HG02870 (cell line): ENCODE measurements at regions not wholly inside any gene's neighbourhood (a gene's known extent, or its start where the extent isn't known, plus 50 kb on each side); places are given as distances from the start of the nearest gene placed in this dataset.

Source experiments
- ATAC-seq: cut with Tn5 transposase; IDR thresholded peaks from one replicate; pipeline ENCODE4 v1.9.1; 2021; ENCODE audit warnings: mild to moderate bottlenecking, moderate library complexity; ENCODE audit not compliant: unreplicated experiment

DNA sequence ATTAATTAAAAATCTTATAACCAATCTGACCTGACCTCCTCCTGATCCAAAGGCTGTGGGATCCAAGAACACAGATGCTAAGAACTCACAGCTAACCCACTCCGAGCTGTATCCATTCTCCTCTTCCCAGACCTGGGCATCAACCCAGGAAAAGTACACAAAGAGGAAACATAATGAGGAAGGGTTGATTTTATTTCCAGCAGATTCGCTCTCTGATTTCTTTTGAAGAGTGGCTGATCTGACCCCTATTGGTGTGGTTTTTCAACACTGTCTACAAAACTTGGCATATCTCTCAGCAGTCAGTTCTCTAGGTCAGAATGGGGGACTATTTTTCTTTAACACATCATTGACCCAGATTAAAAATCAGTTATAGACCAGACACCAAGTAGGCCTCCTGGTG, 201.9 kb upstream of the UBASH3B start:
- no peak for ATAC-seq

DNA sequence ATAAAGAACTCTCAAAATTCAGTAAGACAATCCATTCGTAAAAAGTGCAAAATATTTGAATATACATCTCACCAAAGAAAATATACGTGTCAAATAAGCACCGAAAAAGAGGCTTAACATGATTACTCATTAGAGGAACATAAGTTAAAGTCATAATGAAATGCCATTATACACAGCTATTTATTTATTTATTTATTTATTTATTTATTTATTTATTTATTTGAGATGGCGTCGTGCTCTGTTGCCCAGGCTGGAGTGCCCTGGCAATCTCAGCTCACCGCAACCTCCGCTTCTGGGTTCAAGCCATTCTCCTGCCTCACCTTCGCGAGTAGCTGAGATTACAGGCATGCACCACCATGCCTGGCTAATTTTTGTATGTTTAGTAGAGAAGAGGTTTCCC, 203.6 kb upstream of the UBASH3B start:
- no peak for ATAC-seq

DNA sequence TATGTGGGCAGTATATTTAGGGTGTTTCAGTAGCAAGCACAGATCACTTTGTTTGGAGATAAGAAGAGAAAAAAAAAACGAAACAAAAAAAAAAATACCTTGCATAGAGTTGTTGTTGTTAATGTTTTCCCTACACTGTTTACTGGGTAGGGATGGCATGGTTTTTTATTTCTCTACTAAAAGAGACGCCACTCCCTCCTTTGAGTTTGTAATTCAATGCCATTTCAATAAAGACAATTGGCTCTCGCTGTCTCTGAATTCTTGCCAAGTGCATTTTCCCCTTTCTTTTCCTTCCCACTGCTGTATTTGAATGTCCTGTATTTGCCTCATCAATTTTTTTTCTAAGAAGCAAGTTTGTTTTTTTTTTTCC, 213.9 kb upstream of the UBASH3B start:
- no peak for ATAC-seq

DNA sequence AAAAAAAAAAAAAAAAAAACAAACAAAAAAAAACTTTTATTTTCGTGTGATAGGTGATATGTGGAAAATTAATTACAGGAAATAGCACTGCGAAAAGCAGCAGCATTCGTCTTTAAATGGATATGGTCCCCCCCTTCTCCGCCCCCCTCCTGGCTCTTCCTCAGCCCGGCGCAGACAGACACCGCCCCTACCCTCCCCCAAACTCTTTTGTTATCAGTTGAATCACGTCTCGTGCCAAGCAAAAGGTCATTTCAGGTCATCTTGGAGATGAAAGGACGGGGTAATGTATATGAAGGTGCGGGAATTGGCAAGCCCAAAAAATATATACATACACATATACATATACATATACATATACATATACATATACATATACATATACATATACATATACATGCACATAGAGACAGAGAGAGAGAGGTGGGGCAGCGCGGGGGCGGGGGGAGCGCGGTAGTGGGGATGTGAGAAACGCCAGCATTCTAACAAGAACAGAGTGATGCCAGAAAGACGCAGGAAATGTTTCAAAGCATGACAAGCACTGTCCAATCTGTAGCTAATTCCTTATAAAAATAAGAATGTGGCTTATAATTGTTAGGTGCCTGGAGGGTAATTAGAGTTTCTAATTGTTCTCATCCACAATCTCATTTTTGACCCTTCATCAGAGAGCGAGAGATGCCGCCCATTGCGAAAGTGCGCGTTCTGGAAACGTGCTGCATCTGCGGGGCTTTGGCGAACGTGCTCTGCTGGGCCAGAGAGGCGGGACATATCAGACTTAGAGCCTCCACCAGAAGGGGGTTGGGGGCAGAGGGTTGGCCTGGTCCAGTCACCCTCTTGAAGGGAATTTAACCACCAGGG, 214.5 kb upstream of the UBASH3B start:
- ATAC-seq, result no peak

DNA sequence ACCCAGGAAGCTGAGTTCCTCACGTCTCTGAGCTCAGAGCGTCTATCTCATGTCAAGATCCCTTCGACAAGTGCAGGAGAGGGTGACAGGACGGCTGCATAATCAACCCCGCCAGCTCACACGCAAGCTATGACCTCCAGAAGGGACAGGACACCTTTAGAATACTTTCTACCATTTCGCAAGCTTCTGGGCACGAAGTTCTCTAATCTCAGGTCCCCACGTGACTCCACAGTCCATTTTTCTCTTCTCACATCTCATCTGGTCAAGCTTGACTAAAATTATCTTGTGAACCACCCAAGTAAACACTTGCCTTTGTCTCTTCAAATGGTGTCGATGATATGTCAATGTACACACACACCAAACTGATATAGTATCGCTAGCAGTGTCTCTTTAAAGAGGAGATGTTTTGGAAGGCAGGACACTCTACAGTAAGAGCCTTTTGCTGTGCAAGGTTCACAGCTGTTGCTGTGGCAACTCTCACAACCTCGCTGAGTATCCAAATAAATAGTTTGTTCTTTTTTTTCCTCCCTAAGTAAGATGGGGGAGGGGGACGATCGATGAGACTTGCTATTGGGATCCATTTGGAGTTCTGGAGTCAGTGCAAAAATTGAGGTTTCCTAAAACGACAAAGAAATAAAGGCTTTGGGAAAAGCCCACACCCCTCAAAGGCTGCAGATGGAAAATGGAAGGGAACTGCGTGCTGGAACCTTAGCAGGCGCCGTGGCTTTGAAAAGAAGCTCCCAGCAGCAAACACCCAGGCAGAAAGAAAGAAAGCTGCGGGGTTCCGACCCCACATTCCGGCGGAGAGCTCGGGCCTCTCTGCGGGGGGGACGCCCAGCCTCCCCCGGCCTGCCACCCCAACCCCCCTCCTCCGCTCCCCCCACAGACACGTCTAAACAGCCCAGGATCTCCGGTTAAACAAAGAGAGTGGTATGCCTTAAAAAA, 215.4 kb upstream of the UBASH3B start:
- ATAC-seq, result no peak

DNA sequence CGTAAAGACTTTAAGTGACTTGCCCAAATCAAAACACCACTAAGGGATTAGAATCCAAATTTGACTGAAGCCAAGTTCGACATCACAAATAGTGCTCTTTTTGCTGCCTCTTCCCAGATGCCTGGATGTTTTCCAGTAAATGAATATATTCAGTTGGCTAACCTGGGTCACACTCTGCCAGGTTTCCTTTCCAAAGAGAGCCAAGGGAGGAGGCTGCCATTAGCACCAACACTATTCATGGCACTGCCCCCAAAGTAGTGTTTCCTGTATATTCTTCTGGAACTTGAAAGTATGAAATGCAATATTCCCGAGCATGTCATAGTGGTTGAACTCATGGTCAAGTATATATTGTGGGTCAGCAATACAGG, 219.3 kb upstream of the UBASH3B start:
- no peak for ATAC-seq

DNA sequence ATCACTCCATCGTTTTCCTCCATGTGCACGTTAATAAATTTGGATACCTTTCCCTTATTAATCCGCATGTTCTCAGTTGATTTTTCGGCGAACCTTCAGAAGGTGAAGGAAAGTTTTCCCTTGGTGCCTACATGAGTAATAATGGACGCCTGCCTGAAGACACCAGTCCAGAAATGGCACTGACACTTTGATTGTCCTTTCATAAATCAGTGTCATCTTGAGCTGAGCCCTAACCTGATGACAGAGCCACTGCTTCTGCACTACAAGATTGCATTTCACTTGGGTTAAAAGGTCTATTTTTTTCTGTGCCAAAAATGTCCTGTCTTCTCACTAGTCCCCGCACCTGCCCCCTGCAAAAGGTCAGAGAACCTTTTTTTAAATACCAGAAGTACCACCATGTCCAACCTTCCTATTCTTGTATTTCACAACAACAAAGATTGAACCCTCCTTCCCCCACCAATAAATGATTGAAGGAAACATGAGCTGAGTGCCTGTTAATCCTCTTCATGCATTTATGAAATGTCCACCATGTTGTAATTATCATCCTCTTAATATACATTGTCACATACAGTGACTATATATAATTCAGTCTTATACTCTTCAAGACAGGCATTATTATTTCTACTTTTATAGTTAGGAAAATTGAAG, 219.9 kb upstream of the UBASH3B start:
- ATAC-seq, result no peak

DNA sequence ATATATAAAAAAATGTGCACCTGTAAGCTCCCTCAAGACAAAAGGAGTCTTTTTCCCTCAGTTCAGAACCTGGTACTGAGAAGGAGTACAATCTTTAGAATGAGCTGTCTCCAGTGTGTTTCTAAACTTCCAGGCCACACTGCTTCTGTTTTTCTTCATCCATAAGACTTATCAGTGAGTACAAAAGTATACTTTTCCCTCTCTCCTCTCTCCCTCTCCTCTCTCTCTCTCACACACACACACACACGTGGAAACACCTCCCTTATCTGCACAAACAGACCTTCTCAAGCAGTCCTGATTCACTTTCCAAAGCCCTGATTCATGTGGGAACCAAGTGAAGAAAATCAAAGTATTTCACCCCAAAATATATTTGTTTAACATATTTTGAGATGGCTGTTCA, 220.7 kb upstream of the UBASH3B start:
- ATAC-seq, result no peak

DNA sequence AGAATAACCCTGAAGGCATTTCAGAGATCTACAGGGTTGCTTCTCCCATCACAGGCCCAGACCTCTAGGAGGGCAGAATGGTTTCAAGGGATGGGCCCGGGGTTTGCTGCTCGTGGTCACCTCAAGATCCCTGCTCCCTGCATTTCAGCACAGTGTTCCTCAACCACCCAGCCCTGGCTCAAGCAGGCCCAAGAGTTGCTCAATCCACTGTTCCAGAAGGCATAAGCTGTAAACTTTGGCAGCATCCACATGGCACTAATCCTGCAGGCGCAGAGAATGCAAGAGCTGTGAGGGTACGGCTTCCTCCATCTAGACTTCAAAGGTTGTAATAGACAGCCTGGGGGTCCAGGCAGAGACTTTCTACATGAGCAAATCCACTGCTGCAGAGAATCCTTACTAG, 225.0 kb upstream of the UBASH3B start:
- ATAC-seq, result no peak

DNA sequence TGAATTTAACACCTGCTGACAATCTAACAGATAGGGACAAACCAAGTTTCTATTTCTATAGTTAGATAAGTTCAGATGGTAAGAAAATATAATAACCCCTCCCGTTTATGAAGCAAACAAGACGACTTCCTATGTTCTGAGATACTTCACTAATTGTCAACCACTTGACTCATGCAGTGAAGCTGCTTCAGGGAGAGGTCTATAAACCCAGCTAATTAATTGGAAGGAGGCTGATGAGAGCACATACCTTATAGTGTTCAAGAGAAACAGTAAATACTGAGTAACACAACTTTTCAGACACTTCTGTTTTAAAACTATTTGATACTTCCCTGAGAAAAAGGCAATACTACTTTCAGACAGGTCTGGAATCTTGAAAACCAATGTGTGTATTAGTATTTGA, 229.4 kb upstream of the UBASH3B start:
- no peak for ATAC-seq

DNA sequence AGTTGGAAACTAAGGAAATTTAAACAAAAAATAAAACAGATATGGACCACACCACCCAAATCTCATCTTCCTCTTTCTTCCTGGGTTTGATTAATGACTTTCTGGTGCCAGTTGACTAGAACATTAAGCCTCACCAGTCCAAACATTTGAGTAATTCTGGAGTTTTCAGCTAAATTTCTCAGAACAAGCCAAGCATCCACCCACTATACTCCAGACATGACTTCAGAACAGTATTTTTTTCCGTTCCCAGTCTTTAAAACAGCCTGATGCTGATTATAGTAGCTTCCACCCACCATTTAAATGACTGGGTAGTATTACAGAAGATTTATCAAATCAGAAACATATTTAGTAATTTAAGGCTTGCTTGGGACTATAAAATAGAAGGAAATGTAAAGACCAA, 230.9 kb upstream of the UBASH3B start:
- ATAC-seq, result no peak

DNA sequence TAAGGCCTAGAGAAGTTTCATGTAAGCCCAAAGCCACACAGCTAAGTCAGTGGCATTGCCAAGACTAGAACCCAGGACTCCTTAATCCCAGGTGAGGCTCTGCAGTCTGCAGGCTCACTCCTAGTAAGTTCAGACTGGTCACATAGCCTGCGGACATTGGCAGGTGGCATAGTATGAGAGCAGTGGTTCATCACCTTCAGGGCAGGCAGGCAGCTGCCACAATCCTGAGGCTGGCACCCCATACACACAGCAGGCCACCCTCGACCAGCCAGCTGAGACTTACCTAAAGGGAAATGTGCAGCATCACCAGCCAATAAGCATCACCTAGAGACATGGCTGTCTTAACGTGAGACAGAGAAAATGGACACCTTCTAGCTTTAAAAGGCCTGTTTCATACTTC, 231.6 kb upstream of the UBASH3B start:
- no peak for ATAC-seq

DNA sequence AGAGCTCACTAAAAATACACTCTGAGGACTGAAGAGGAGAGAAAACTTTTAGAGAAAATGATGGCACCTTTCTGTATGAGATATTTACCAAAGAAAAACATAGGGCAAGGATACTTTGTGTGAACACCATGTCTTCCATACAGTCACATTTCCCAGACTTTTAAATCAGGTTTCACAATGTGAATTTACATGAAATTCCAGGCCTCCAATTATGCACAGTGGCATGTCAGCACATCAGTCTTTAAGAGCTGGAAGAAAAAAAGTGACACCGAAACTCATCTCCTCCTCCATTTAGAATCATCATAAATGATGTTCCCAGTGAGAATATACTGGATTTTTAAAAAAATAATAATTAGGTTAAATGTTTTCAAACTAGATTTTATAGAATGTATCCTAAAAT, 232.2 kb upstream of the UBASH3B start:
- ATAC-seq, result no peak

DNA sequence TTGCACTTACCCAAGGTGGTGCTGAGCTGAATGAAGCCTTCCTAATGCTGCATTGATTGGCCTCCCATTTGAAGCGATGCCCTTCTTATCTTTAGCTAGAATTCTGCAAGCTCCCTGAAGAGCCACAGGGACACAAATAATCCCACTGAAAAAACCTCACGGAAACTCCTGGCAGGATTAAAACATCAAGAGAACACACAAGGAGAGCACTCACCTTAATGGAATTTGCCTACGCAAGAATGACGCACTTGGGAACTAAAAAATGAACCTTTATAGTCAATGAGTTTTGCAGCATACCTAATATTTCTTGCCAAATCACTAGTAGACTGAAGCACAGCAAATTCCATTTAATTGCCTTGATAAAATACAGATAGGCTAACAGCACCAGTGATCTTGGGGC, 232.8 kb upstream of the UBASH3B start:
- ATAC-seq, result no peak

DNA sequence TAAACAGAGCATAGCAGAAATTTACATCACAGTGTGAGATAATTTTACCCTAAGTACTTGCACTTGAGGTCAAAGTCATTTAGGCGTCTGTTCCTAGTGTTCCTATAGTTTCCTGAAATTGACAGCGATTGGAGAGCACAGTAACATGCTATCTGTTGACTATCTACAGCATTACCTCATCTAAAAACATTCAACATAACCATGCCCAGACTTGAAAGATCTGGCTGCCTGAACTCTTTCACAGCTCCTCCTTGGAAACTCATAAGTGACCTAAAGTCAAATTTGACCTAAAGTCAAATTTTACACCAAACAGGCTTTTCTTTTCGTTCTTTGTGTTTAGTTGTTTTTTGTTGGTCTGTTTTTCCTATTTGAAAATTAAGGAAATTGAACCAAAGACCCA, 233.8 kb upstream of the UBASH3B start:
- no peak for ATAC-seq

DNA sequence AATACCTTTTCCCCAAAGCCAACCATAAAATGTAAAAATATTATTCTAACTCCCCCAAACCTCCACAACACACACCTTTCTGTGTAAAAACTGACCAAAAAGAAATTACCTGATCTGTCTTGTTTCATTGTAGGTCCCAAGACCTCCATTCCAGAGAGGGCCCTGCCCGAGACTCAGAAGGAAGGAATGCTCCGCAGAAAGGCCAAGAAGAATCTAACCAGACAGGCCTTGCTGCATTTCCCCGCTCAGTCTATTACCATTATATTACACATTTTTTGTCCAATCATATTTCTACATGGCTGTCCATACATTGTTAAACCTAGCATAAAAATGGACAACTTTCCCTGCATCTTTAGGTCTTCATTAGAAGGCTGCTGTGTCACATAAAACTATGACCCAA, 237.5 kb upstream of the UBASH3B start:
- ATAC-seq, result no peak

DNA sequence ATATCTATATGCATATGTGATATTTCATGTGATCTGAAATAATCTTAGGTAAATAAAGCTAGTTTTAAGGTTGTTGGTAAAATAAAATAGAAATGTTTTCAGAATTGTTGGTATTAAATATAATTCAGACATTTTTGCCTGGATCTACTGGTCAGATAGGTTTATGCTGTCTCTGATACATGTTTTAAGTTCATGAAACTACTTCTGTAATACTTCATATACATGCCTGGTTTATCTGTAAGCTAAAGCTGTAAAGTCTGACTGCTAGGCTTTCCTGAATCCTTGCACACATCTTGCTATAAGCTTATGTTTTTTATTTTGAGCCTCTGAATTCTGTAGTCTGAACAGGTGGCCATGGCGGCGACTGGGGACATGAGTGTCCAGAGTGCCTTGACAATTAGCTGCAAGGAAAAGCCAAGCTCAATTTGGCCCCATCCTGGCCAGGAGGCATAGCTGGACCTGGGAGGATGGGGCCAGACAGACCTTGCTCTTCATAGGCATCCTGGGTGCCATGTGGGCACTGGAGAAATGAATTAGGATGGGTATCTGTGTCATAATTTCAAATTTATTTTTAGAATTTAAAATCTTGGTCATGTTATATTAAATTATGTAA, 241.0 kb upstream of the UBASH3B start:
- no peak for ATAC-seq

DNA sequence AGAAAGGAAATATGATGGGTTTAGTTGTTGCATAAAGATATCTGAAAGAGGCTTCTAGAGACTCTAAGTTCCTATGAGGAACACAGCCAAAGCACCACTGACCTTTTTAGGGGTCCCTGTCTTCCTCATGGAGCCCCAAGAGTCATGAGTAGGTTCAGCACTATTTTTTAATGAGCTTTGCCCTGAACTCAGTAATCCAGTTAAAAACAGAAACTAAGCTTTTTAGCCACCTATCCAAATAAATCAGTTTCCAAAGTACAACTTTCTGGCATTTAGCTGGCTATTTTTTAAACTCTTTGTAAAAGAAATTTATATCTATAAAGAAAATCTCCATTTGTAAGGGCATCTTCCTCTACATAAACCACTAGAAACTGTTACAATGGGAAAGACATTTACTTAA, 241.8 kb upstream of the UBASH3B start:
- no peak for ATAC-seq

DNA sequence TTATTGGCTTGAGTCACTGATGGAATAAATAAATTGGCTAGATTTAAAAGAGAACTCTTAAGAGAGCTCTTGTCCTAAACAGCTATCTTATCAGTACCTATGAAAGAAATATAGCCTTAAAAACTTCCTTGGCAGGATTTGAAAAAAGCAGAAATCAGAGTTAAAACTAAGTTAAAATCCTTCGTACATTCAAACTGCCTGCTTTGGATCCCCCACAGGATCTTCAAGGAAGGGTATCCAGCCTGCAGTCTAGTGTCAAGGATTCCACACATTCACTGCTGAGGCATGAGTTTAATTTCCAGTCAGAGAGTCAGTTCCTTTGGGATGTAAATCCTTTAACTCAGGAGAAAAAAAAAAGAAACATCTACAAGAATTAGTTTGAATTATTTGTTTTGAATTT, 242.9 kb upstream of the UBASH3B start:
- ATAC-seq, result no peak

DNA sequence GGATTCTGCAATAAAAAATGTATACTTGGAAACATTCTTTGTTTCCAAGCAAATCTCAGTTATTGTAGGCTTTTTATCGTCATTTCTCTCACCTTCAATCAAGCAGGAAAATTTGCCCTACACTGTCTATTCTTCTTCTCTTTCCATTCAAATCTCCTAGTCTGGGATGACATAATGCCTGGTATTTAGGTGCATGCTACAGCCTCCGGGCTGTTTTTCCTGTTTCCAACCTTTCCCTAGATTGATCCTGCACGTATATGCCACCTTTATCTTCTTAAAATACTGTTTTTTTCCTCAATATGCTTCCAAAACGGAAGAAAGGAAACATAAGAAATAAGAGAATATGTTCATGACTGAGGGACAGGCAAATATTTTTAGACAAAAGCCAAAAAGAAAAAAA, 249.1 kb upstream of the UBASH3B start:
- no peak for ATAC-seq
